DND-41 (cell line): ENCODE measurements at regions not wholly inside any gene's neighbourhood (a gene's known extent, or its start where the extent isn't known, plus 50 kb on each side); places are given as distances from the start of the nearest gene placed in this dataset.

Experiments
- CTCF ChIP-seq: IDR thresholded peaks from 2 replicates; pipeline ENCODE4 v1.5.1; 2012; ENCODE audit warnings: borderline replicate concordance, low read length, moderate library complexity, mild to moderate bottlenecking; ENCODE audit not compliant: poor library complexity, severe bottlenecking; ENCODE audit errors: extremely low read depth
- EZH2 ChIP-seq: IDR thresholded peaks from 3 replicates; pipeline ENCODE4 v1.6.1; 2012; ENCODE audit warnings: borderline replicate concordance, low read depth, mild to moderate bottlenecking, moderate library complexity, low read length, inconsistent platforms; ENCODE audit not compliant: severe bottlenecking

GRCh38 chr10:6936931-6937330 lies 356.9 kb upstream of the PRKCQ start:
- TF ChIP-seq CTCF (no peak), EZH2 (no peak)
